Upper lobe of left lung (tissue), 4 donors: ENCODE measurements at regions not wholly inside any gene's neighbourhood (a gene's known extent, or its start where the extent isn't known, plus 50 kb on each side); places are given as distances from the start of the nearest gene placed in this dataset.

Experiments
- CTCF ChIP-seq, 6 experiments: fragments of 450-650 bp in 4 of 6; fragments of 200-600 bp in 2 of 6; sonication (generic) in 2 of 6; IDR thresholded peaks; one replicate each; pipeline ENCODE4 v1.5.1; 2016 to 2019; ENCODE audit warnings: antibody characterized with exemption in 6 of 6
- POLR2A ChIP-seq, 4 donors: fragments of 450-650 bp; IDR thresholded peaks; one replicate each; pipeline ENCODE4 v1.5.1; 2016 to 2017; ENCODE audit warnings: antibody characterized with exemption in 4 of 4, mild to moderate bottlenecking in 2 of 4
- POLR2AphosphoS5 ChIP-seq, 2 donors: sonication (generic); formaldehyde crosslinking; IDR thresholded peaks; one replicate each; pipeline ENCODE4 v1.5.1; 2017; ENCODE audit warnings: antibody characterized with exemption in 2 of 2

- TF ChIP-seq CTCF (IDR thresholded peaks at IDR 0.05), result no peak
- TF ChIP-seq POLR2AphosphoS5 (IDR thresholded peaks at IDR 0.05), result no peak
- no peak for TF ChIP-seq POLR2A (IDR thresholded peaks at IDR 0.05)
Measured at GRCh38 chr12:67122584-67122983, 146.6 kb upstream of the CAND1 start.
